Activated T-cell treated with anti-CD3 and anti-CD28 coated beads, Interleukin-2, amount 50 U/mL, for 48 hours (primary cell): ENCODE measurements at regions not wholly inside any gene's neighbourhood (a gene's known extent, or its start where the extent isn't known, plus 50 kb on each side); places are given as distances from the start of the nearest gene placed in this dataset.

ENCODE experiments used
- DNase-seq, 2 experiments: peaks; one replicate each; pipeline ENCODE4 v3.0.0-alpha.2; 2020

DNA sequence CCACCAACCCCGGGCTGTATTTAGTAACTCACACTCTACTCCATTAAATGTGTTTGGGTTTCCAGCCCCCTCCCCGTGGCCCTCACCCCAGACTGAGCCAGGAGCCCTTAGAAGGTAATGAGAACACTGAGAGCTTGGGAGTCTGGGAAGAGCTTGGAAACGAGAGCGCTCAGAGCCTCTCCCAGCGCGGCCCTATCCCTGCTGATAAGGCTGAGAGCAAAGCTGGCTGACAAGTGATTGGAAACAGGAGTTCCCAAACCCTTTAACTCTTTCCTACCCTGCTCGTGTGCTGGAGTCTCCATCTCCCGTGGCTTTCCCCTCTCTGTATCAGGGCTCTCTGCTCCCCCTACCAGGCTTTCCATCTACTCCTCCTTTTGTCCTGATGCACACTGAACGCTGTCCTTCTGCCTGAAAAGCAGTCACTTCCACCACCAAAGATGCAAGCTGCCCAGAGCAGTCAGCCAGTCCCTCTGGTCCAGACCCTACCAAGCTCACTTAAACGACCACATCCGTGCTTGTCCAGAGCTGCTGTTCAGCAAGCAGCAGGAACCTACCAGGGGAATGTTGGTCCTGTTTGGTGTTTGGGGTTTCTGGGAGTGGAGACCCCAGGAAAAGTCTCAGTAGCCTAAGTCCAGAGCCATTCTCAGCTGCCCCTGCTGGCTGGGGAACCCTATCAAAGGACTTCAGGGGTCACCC lies 100.0 kb upstream of the PKDCC start:
- DNase-seq, result no peak

DNA sequence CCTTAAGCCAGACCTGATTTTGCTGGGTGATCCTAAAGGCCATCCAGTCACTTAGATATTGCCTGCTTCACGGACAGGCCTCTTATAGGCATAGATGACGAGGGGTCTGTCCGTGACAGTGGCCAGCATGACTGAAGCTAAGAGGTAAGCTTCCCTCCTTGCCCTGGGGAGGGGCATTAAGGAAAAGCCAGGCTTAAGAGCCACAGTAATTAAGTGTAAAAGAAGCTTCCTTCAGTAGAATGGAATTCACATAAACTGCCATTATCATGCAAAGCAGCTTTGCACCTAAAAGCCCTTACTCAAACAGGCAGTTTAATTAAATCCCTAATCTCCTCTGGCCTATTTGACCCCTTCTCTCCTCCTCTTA lies 99.4 kb upstream of the PKDCC start:
- DNase-seq, result no peak

DNA sequence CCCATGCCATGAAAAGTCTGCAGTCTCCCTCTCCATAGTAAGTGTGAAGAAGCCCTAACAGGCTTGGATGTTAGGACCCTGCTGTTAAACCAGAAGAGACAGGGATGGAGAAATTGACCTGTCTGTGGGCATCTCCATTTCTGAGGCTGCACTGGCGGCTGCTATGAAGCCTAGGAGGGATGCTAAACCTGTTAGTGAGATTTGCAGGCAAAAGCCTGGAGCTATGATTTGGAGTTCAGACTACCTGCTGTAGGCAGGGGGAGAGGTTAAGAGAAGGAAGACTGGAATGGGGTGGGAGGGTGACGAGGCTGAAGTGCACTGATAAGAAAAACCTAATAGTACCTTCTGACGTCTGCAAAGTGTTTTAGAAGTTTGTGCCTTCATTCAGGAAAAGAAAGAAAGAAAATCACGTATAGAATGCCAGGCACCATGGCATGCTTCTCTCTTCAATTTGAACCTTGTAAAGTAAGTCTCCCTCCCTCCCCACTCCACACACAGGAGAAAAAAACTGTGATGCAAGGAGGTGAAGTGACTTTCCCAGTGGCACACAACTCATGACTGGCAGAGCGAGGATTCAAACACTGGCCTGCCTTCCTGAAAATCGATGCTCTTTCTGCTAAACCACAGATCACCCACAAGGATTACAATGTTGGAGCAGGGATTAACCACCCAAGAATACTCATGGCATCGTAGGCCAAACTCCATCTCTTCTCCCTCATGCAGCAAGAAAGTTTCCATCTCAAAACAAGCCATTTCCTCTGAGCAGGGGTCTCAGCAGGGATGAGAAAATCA lies 98.5 kb upstream of the PKDCC start:
- DNase-seq, result no peak

DNA sequence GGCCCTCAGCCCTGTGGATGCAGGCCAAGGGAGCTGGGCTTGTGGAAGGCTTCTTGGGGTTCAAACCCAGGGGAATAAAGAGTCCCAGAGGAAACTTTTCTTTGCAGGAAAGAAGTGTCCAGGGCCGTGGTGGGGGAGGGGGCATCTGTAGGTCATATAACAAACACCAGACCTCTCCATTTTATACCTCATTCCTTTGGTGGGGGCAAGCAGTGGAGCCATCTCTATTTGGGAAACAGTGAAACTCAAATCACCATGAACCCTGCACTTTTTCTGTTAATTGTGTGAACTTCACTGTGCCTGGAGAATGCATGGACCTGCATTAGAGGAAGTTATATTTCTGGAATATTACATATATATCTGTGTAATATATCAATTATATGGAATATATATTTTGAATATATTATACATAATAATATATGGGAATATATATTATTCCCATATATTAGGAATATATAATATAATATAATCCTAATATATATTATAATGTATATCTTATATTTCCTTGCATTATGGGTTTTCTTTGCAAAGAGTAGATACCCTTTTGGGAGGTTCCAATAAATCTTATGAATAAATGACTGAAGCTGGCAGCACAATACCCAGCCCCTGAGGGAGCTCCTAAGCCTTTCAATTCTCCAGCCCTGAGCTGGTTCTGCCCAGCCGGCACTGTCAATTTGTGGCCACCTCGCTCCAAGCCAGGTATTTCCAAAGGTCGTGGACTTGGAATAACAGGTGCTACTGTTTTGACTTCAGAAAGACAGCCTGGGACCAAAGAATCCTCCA lies 97.7 kb upstream of the PKDCC start:
- DNase-seq, result no peak

DNA sequence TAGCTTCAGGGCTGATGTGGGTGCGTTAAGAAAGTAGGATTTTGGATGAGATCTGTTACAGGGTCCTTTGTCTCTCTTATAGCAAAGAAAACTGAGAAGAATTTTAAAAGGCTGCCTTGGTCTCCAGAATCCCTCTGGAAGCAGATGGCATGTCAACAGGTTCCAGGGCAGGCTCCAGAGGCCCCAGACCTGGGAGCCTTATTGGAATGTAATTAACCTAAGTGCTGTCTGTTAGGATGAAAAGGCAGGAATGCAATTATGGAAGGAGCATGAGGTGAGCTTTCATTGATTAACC lies 97.2 kb upstream of the PKDCC start:
- DNase-seq, result no peak

DNA sequence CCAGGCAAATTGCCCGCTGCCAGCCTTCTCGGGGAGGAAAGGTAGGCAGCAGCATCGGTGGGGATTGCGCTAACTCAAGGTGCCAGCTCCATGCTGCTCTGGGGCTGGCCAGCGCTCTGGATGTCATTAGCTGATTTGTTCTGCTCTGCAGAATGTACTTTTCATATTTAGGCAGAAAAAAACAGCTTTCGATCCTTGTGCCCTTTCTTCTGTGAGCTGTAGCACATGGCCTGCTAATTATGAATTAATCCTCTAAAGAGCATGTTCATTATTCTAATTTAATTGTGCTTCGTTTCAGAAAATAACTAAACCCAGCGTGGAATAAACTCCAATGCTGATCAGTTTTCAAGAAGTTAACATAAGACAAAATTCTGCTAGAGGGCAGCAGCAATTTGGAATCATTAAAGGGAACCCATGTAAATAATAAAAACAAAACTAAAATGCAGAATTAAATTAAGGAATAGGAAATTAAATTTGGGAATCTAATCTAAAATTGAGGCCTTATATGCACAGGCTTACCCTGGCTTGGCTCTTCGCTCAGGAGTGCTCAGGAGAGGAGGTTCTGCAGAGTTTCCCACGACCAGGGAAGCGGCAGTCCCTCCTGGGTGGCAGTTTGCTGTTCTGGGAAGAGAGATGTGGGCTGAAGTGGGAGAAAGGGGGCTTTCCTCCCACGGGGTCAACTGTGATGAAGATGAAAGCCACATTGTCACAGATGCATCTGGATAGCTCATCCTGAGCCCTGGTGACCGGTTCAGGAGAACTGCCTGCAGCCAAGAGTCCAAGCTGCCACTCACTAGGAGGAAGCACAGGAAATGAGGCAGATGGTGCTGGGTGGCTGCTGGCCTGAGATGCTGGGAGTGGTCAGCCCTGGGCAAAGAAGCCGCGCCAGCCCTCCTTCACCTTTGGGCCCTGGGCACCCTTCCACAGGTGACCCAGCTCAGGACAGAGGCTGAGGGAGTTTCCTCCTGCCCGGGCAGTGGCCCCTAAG lies 93.2 kb upstream of the PKDCC start:
- no peak for DNase-seq

DNA sequence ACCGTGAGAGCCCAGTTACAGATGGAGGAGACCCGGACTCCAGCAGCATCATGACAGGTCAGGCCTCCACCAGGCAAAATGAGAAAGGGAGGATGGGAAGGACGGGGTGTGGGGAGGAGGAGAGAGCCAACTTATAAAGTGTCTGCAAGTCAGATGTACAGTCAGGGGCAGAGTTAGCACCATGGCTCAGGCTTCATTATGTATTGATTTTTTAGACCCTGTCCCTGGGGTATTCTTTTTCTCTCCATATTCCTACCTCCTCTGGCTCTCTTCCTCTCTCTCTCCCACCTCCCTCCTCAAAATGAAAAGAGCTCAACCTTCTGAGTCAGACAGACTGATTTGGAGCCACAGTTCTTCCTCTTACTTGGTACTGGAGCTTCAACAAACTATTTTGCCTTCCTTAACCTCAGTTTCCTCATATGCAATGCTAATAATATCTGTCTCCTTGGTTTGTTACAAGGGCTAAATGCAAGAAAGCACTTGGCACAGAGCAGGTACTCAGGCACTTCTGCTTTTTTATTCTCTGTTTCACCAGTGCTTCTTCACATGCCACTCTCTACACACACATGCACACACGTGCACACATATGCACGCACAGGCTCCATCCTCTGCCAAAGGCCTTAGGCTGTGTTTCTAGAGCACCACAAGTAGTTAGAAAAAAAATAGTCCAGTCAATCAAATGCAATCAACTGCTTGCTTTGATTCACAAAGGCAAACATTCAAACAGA lies 92.3 kb upstream of the PKDCC start:
- DNase-seq, result no peak

DNA sequence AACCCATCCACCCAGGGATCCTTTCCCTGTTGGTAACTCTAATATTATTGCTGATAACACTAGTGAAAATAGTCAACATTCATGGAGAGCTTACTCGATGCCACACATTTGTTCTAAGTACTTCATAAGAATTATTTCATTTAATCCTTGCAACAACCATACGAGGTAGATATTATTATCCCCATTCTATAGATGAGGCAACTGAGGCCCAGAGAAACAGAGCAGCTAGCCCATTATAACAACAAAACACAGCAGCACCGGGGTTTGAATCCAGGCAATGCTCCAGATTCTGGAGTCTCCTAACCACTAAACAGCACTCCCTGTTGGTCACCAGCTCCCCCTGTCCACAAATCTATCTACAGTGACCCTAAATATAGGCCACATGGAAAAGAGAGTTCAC lies 90.4 kb upstream of the PKDCC start:
- no peak for DNase-seq

DNA sequence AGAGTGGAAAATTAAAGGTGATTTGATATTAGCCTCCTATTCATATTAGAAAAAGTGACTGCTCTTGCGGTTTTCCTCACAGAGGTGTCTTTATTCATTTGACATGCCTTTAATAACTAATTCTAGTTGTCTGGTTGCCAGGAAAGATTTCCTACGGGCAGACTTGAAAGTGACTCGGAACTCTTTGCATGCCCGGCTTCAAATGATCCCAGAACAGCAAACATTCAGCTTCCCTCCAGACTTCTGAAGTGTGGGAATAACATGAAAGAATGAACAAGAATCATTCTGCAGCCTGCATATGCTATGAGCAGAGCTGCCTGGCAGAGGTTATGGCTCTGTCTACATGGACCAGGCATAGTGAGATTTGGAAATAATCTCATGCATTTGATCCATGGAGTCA lies 89.6 kb upstream of the PKDCC start:
- DNase-seq, result no peak

DNA sequence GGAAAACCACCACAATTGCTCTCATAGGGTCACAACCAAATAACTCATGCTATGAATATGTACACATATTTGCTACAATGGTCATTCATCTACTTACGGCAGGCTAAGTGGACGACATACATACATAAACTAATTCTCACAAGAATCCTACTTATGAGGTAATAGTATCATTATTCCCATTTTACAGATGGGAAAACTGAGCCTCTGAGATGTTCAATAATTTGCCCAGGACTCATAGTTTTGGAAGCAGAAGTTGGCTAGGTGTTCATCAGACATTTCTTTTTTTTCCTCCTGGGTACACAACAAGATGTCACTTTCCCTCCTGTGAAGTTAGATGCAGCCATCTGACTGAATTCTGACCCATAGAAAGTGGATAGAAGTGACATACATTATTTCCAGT lies 89.0 kb upstream of the PKDCC start:
- no peak for DNase-seq

DNA sequence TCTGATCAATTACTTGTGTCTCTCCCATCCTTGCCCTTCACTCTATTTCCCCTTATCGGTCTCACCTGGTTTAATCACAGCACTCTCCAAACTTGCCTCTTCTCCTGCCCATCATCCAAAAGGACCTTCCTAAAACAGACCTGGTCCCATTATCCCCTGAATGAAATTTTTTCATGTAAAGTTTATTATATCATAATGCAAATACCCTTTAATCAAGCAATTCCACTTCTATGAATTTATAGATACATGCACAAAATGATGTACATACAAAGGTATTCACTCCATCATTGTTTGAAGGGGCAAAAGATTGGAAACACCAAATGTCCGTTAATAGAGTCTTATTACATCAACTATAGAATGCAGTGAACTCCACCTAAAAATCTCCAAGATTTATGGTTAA lies 88.1 kb upstream of the PKDCC start:
- no peak for DNase-seq

DNA sequence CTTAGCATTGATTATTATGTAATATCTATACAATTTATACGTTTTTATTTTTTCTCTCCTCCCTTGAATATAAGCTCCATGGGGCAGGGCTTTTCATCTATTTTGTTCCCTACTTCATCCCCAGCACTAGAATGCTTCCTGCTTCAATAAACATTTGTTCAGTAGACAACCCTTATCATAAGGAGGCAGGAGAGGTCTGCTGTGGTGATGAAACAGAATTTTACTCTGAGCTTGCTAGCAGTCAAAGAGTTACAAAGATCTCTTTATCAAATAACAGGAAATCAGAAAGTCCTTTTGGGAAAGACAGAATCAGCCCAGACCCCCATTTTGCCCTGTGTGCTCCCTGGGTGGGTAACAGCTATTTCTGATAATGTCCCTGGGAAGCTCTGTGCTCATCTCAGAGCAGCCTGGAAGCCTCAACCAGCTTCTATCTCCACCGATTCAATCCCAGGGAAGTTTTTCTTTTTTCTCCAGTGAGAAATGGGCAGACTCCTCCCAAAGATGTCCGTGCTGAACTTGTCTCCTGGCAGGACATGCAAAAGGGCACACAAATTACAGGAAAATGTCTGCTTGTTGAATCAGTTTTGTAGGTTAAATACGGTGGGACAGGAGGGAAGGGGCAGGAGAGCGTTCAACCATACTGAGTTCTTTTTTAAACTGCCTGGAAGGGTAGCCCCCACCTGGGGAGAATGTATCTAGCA lies 84.7 kb upstream of the PKDCC start:
- no peak for DNase-seq

DNA sequence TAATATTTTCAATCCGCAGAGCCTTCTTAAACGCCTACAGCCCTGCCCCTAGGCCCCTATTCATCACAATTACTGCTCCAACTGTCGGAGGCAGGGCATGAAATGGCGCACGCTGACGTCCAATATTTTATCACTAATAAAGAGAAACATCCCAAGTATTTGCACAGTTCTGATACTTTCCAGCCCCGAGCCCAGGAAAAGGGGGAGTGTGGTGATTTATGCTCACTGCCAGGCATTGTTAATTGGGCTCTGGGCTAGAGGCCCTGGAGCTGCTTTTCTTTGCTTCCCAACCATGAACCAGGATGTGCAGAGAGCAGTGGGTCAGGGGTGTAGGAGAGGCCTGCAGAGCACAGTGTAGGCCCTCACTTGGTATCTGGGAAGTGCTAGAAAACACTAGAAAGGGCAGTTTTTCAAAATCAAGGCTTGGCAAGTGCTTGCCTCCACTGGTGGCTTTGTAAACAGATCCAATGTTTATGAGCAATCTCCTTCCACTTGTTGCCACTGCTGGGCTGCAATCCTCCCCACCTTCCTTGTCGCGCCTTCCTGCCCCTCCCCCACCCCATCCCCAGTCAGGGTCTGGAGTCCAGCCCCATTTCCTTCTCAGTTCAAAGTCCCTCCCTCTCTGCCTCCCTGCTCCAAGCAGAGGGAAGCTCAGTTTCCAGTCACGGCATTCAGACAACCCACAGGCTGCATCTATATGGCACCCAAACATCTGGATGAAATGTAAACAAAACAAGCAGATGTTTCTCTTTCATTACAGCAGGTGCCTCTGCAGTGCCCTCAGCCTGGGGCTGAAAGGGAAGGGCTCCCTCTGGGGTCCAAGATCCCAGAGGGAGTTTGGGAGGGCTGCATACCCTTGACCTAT lies 83.9 kb upstream of the PKDCC start:
- DNase-seq, result no peak

DNA sequence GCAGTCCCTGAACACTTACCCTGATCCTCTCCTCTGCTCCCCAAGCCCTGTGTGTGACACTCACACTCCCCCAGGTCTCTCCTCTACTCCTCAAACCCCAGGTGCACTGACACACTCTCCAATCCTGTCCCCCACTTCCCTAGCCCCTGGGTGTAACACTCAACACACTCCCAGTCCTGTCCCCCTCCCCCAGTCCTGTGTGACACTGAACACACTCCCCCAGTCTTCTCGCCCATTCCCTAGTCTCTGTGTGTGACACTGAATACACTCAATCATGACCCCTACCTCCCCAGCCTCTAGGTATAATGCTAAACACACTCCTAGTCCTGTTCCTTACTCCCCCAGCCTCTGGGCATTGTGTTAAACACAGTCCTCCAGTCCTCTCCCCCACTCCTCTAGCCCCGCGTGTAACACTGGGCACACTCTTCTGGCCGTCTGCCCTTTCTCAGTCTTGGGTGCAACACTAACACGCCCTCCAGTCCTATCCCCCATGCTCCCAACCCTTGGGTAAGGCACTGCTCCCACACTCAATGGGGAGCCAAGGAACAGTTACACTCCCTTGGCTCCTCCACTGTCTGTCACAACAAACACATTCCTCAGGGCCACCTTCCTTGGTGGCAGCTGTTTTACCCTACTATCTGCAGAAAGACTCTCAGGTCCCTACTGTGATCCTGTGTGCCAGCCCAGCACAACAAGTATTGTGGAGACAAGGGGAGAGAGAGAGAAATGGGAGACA lies 82.5 kb upstream of the PKDCC start:
- DNase-seq, result no peak

DNA sequence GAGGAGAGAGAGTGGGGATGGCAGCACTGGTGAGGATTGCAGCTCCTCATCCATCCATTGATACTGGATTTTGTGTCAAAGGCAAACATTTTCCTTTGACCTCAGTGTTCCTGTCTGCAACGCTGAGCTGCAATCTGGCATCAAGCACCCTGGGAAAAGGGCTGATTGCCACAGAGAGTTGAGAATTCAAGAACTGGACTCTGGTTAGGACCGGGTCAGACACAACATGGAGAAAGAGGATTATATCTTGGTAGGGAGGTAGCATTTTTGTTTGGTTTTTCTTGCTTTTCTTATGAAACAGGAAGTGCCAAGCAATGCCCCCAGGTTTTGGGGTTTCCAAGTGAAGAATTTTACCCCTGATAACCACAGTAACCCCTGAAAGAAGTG lies 81.9 kb upstream of the PKDCC start:
- DNase-seq, result no peak

DNA sequence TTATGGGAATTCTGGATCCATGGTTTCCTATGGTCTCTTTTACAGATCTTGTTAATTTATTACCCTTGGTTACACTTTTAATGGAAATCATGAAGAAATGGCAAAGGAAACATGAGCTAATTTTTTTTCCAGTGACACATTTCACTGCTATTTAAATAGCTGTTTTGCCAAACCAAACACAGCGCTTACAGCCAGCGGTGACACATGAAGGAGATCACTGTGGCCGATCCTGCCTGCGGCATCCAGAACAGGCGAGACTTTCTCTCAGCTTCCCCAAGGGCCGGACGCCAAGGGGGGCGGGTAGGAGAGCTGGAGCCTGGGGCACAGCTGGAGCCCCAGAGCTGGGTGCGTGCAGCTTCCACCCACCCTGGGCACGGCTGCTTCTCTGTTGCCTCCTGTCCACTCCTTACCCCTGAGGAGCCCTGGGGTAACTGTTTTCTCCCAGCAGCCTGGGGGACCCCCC lies 81.4 kb upstream of the PKDCC start:
- DNase-seq, result no peak

DNA sequence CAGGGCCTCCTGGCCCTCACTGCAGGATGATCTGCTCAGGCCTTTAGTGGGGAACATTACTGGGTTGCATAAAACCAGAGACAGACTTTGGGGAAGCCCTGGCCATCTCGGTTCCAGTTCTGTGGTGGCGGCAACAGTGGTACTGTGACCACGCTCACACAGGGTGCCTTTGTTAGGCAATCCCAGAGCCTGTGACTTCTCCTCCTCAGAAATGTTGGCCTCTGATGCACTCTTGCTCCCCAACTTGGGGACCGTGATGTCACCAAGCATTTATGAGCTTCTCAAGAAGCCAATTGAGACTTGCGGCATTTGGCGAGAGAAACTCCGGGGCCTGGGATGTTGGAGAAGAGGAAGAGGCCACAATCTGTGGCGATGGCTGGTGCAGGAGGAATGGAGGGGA lies 80.9 kb upstream of the PKDCC start:
- DNase-seq, result no peak

DNA sequence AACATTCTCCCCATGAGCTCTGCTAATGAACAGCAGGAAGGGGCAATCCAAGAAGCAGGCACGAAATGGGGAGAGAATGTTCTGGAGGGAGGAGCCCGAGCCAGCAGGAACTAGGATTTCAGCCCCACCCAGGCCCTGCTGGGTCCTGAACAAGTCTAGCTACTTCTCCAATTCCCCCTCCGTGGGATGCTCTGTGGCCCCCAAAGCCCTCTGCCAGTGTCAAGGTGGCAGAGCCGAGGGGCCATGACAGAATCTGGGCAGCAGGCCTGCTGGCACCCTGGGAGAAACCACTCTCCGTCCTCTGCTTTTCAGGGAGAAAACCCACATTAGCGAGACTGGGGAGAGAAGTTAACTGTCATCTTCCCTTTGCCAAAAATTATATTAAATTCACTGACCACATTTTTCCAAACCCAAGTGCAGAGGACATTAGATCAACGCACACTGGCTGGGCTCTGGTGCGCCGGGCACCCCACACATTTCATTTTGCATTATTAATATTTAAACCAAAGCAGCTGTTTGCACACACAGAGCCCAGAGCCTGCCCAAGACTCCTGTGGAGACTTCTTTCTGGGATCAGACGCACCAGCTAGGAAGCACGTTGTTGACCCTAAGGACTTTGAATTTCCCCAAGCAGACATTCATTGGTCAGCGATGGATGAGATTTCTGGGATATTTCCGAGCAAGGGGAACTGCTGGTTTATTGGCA lies 80.2 kb upstream of the PKDCC start:
- DNase-seq, result no peak

DNA sequence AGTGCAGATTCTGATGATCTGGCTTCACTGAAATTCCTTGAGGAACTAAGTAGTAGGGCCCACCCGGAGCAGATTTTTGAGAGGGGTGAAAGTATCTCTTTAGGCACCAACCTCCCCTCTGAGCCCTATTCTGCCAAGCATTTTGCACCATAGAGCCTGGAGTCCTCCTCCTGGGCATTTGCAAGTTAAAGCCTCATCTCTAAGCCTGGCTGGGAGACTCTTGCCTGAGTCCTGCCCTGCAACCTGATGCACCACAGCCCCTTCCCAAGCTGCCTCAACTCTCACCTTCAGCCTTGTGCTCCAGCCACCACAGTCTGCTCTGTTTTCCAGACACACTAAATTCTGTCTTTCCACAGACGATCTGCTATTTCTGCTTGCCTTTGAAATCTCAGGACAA lies 79.6 kb upstream of the PKDCC start:
- DNase-seq, result no peak
